ENCODE measurements at regions not wholly inside any gene's neighbourhood (a gene's known extent, or its start where the extent isn't known, plus 50 kb on each side); places are given as distances from the start of the nearest gene placed in this dataset.

DNA sequence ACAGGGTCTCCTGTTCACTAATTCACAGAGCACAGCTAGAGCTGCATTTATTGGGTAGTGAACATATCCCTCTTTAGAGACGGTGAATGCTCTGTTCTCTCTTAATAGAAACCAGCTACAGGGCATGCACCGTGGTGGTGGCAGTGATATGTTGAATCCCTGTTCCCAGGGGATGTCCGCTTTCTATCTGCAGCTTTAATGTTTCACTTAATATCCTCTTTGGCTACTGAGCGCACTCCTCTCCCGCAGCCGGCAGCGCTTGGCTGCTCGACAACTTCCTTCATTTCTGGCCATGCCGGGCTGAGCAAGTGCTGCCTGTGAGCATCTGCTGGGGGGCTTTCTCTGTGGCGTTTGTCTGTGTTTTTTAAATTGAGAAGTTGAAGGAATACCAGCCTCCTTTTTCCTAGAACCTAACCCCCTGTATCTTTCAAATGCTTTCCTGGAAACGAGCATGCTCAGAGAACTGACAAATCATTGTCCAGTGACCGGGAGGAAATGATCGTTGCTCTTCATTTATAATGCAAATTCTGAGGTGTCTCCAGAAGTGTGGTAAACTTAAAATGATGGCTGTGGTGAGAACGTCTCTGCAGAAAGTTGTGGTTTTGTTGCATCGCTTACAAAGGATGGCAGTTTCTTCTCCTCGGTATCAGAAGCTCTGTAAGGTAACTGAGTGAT lies 297.9 kb downstream of the UTRN start:
- peak; percentile 11 for DNase-seq

DNA sequence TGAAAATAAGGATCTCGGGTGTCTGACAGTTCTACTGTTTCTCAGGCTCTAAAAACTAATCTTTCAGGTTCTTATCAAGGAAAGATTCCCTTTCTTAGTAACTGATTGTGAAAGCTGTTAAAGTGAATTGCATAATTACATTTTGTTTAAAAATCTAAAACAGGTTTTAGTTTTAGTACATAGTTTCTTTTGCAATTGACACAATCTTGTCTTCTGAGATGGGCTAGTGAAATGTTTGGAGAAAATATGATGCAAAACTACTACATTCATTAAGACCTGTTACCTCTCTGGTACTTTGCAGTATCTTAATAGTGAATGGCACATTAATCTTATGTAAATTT lies 298.4 kb downstream of the UTRN start:
- DNase-seq, result no peak

DNA sequence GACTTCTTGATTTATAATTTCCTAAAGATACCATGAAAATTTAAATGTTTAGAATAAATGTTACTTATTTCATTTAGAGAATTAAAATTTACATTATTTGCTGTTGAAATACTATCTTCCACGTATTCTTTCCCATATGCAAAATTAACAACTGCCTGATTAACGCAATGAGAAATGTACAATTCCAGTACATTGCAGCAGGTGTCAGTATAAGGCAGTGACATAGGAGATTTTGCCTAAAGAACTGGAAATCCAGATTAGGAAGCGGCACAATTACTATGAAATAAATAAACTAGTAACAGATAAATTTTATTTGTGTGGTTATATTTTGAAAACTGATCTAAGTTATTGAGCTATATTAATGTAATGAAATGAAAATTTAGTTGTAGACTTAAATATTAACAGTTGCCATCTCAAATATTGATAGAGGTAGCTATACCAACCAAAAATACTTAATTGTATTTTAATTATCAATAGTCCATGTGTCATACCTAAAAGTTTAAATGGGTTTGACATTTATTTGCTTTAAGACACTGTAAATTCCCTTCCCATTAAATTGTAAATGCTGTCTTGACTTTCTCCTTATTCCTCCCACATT lies 300.2 kb downstream of the UTRN start:
- DNase-seq, result no peak

- no peak for DNase-seq
Observed at GRCh38 chr6:144586986-144587385, 301.9 kb downstream of the UTRN start.

- DNase-seq, result no peak
Observed at GRCh38 chr6:144588697-144589325, 303.7 kb downstream of the UTRN start.

- no peak for DNase-seq
Observed at GRCh38 chr6:144590532-144590931, 305.4 kb downstream of the UTRN start.

- no peak for DNase-seq
Observed at GRCh38 chr6:144593392-144593791, 308.3 kb downstream of the UTRN start.

- DNase-seq, result no peak
Observed at GRCh38 chr6:144594585-144594984, 309.4 kb downstream of the UTRN start.

GRCh38 chr6:144595266-144595665 lies 310.1 kb downstream of the UTRN start:
- no peak for DNase-seq

DNA sequence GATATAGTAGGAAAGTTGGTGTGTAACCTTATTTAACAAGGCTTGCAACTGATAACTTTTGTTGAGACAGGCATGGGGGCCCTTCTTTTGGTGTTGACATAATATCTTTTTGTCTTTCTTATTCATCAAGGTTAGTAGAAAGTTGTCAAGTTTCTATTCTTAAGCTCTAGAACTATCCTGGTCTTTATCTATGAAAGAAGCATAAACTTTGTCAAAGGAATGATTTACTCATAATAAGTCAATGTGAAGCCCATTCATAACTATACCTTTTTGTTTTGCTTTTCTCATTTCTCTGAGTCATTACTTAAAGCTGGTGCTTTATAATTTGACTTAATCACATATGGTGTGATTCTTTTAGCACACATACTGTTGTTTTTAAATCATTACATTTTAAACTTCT lies 312.4 kb downstream of the UTRN start:
- no peak for DNase-seq

DNA sequence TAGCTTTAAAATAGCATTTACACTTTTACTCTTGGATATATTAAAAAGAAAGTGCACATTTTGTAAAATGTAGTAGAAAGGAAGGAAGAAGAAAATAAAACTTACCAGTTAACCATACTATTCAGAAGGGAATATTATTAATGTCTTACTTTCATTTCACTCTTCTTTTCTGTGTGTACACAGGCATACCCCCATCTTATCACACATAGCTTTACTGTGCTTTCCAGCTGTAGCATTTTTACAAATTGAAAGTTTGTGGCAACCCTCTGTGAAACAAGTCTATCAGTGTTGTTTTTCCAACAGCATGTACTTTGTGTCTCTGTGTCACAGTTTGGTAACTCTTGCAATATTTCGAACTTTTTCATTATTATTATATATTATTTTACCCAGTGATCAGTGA lies 314.5 kb downstream of the UTRN start:
- DNase-seq, result no peak

- no peak for DNase-seq
Observed at GRCh38 chr6:144601221-144601620, 316.1 kb downstream of the UTRN start.

- no peak for DNase-seq
Observed at GRCh38 chr6:144602523-144603180, 317.5 kb downstream of the UTRN start.

GRCh38 chr6:144606083-144606482 lies 320.9 kb downstream of the UTRN start:
- DNase-seq, result no peak

GRCh38 chr6:144607998-144608735 lies 323.0 kb downstream of the UTRN start:
- no peak for DNase-seq

DNA sequence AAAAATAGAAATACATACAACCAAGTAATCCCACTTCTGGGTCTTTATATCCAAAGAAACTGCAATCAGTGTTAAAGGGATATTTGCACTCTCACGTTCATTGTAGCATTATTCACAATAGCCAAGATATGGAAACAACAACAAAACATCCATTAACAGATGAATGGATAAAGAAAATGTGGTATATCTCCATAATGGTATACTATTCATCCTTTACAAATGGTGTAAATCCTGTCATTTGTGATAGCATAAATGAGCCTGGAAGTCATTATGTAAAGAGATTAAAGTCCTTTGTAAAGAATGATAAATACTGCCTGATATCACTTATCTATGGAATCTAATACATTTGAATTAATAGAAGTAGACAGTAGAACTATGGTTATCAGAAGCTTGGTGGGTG lies 327.7 kb downstream of the UTRN start:
- no peak for DNase-seq

DNA sequence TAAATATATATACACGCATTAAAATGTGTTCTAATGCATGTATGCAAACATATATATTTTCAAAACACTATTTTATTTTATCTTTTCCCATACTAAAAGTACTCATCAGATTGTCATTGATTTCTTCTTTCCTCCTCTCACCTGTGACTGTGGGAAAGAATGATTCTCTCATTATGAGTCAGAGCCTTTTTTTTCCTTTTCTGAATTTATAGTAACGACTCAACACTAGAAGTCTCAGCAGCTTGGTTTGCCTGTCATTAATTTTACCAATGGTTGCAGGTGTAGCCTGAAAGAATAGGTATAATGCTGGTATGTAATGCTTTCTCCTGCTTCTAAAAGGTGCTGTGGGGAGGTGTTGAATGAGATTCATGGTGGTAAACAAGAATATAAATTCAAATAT lies 328.7 kb downstream of the UTRN start:
- no peak for DNase-seq

DNA sequence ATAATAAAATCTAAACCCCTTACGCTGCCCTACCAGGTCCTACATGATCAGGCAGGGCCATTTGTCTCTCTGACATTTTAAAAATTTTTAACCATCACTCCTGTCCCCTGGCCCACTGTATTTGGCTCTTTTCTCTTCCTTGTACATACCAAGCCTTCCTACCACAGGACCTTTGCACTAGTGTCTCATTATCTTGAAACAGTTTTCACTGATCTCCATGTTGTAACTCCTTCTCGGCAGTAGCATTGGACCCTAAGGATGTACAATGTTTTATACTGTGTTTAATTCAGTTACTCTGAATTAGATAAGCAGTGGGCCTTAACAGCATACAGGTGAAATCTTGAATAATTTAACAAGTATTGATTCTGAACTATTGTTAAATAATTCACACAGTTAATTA lies 330.7 kb downstream of the UTRN start:
- DNase-seq, result no peak

- no peak for DNase-seq
Observed at GRCh38 chr6:144617191-144617590, 332.1 kb downstream of the UTRN start.

- DNase-seq, result no peak
Observed at GRCh38 chr6:144617708-144618107, 332.6 kb downstream of the UTRN start.

DNA sequence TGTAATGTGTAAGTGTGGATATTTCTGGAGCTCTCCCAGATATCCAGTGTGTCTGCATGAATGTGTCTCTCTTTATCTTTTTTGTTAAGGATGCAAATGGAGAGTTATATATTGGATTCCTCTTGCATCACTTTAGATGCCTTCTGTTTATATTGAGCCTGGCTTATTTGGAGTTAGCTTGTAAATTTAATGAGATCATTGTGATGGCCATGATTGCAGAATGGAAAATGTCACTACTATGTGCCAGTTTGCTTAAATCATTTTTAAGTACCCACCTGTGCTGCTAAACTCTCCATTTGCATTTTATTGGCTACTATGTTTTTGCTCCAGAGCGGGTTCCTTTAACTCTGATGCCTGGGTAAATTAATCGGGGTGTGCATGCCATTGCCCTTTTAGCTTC lies 334.8 kb downstream of the UTRN start:
- no peak for DNase-seq

DNA sequence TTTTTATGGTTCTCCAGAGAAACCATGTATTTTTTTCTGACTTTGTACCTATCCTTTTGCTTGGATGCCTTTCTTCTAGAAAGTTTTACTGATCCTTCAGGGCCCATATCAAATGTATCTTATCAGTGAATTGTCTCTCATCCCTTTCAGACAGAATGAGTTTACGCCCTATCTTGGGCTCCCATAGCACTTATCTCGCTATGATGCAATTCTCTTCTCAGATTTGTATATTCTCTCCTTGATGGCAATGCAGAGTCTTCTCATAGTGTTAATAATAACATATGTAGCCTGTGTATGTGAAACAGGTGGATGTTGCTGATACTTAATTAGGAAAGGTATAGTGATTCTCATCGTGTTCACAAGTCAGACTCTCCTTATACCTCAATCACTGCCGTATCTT lies 336.2 kb downstream of the UTRN start:
- DNase-seq, result no peak

DNA sequence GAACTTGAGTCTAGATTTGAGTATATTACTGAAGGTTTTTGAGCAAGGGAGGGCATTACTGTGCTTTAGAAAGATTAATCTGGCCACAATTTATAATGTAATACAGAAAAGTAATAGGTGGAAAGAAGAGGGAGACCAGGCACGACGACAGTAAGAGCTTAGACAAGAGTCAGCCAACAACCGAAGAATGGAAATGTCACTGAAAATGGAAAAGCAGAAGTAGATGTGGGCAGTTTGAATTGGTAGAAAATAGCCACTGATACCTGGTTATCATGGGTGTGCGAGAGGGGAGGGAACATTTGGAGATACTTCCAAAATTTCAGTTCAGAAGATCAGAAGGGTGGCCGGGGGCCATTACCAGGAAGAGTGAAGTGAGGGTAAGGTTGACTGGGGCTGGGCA lies 339.1 kb downstream of the UTRN start:
- no peak for DNase-seq

Data from effector CD4-positive, alpha-beta T cell (primary cell).